Hematopoietic multipotent progenitor cell treated with erythropoietin and hydrocortisone succinate and interleukin-3 and kit ligand, for 6 days (in vitro differentiated cells): ENCODE measurements at regions not wholly inside any gene's neighbourhood (a gene's known extent, or its start where the extent isn't known, plus 50 kb on each side); places are given as distances from the start of the nearest gene placed in this dataset.

Experiments
- DNase-seq: peaks from one replicate; pipeline ENCODE4 v3.0.0-alpha.2; 2015

- DNase-seq: no peak
These were observed 506.0 kb downstream of the POM121L12 start for GRCh38 chr7:53541475-53541874.

GRCh38 chr7:53542157-53542556 lies 506.7 kb downstream of the POM121L12 start:
- DNase-seq: no peak
